GM12873 (cell line): ENCODE measurements at regions not wholly inside any gene's neighbourhood (a gene's known extent, or its start where the extent isn't known, plus 50 kb on each side); places are given as distances from the start of the nearest gene placed in this dataset.

ENCODE experiments used
- TF ChIP-seq, protein P1 (sequence below): IDR thresholded peaks from 2 replicates; pipeline ENCODE4 v1.5.1; 2012; ENCODE audit warnings: low read depth, mild to moderate bottlenecking, moderate library complexity, low read length, control low read depth; ENCODE audit not compliant: insufficient read depth; ENCODE audit errors: missing control alignments

DNA sequence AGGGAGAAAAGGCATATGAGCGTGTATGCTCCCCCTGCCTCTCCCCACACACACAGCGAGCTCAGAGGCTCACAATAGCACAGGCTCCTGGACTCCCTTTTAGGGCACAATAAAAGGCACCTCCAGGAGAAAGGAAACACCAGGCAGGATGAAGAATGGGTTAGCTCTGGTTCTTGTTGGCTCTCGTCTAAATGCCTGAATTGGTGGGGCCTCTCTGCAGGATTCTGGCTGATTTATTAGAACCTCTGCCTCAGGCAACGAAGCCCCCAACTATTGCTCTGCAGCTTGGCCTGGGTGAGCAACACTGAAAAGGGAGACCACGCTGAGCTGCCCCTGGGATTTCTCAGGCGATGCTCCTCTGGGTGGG lies 590.9 kb upstream of the PLXNA2 start:
- TF ChIP-seq, protein P1, sequence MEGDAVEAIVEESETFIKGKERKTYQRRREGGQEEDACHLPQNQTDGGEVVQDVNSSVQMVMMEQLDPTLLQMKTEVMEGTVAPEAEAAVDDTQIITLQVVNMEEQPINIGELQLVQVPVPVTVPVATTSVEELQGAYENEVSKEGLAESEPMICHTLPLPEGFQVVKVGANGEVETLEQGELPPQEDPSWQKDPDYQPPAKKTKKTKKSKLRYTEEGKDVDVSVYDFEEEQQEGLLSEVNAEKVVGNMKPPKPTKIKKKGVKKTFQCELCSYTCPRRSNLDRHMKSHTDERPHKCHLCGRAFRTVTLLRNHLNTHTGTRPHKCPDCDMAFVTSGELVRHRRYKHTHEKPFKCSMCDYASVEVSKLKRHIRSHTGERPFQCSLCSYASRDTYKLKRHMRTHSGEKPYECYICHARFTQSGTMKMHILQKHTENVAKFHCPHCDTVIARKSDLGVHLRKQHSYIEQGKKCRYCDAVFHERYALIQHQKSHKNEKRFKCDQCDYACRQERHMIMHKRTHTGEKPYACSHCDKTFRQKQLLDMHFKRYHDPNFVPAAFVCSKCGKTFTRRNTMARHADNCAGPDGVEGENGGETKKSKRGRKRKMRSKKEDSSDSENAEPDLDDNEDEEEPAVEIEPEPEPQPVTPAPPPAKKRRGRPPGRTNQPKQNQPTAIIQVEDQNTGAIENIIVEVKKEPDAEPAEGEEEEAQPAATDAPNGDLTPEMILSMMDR = no peak

DNA sequence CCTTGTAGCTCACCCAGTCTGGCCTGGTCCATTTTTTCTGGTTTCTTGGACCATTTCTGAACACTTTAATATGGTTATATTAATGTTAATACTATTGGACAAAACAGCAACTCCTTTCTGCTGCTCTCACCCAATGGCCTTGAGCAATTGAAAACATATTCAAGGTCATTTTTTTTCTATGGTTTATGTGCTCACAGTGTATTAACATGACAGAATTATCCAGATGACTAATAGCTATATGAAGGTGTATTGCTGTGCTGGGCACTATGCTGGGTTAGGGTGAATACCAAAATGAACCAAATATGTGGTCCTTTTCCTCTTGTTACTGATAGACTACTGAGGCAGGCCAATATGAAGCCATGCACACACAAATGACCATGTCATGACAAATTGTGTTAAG lies 591.6 kb upstream of the PLXNA2 start:
- TF ChIP-seq, protein P1 = no peak

DNA sequence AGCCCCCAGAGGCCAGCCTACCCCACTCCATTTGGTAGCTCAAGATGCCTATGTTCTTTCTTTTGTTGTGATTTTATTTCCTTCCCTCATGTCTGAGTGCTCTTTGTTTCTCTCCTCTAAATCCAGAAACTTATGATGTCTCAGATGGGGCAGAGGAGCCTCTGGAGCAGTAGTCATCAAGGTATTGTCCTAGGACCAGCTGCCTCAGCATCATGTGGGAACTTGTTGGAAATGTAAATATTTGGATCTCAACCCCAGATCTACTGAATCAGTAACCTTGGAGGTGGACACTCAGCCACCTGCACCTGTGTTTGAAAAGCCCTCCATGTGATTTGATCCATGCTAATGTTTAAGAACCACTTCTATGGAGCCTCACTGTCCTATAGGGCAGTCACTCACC lies 593.1 kb upstream of the PLXNA2 start:
- TF ChIP-seq, protein P1 = no peak

DNA sequence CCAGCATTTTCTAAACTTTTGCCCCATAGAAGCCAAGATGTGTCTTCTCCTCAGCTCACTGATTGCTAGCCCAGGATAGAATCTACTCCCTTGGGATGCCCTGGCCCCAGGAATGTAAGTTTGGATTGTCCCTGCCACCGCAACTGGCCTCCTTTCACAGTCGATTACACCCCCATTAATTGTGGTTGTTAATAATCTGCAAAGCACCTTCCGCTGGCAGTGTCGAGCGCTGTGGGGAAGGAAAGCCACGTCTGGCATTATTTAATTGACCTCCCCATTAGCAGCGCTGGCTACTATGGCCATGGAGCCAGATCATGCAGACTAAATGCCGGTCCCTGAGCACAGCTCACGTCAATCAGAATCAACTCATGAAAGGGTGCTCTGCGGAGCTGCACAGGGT lies 597.3 kb upstream of the PLXNA2 start:
- TF ChIP-seq, protein P1 = no peak

- TF ChIP-seq, protein P1 = no peak
Observed at GRCh38 chr1:208842451-208842850, 598.3 kb upstream of the PLXNA2 start.

DNA sequence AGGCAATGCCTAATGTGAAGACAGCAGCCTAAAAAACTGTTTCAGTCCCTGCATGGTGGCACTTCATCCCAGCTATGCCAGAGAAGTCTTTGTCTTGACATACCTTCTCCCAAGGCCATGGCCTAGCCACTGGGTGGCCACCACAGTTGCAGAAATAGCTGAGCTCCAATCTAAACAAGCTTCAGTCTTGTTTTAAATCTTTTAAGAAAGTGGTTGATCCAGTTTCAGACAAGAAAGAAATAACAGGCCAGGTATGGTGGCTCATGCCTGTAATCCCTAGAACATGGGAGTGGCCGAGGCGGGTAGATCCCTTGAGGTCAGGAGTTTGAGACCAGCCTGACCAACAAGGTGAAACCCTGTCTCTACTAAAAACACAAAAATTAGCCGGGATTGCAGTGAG lies 600.0 kb upstream of the PLXNA2 start:
- TF ChIP-seq, protein P1 = no peak

DNA sequence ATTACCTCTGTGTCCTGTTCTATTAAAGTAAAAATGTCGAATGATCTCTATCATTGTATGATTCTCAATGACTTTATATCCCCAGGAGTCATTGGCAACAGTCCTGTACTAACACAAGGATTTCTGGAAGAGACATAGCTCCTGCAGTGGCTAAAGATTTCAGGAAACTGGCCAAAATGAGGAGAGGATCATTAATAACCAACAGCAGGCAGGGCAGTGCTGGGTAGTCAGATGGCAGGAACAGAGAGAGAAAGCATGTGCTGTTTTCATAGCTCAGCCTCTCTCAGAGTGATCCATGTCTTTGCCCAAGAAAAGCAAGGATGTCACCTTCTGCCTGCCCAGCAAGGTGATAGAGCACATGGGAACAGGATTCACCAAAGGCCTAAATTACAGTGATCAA lies 604.7 kb upstream of the PLXNA2 start:
- TF ChIP-seq, protein P1 = no peak

GRCh38 chr1:208850442-208850841 lies 606.3 kb upstream of the PLXNA2 start:
- TF ChIP-seq, protein P1 = no peak
